ENCODE measurements at regions not wholly inside any gene's neighbourhood (a gene's known extent, or its start where the extent isn't known, plus 50 kb on each side); places are given as distances from the start of the nearest gene placed in this dataset.

DNA sequence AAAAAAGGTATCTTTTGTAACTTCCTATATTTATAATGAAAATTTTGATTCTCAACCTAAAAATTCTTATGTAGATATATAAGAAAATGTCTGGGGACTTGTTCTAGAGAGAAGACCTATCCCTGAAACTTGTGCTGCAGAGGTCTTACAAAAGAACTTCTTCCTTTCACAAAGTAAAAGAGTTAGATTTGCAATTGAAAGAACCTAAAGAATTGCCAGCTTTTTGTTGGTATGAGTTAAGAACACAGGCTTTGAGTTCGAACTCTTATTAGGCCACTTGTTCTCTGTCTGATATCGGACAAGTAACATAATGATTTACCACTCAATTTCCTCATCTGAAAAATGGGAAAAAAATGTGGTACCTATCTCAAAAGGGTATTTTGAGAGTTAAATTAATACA, 162.0 kb upstream of the LAMA2 start:
- TF ChIP-seq, protein P1, sequence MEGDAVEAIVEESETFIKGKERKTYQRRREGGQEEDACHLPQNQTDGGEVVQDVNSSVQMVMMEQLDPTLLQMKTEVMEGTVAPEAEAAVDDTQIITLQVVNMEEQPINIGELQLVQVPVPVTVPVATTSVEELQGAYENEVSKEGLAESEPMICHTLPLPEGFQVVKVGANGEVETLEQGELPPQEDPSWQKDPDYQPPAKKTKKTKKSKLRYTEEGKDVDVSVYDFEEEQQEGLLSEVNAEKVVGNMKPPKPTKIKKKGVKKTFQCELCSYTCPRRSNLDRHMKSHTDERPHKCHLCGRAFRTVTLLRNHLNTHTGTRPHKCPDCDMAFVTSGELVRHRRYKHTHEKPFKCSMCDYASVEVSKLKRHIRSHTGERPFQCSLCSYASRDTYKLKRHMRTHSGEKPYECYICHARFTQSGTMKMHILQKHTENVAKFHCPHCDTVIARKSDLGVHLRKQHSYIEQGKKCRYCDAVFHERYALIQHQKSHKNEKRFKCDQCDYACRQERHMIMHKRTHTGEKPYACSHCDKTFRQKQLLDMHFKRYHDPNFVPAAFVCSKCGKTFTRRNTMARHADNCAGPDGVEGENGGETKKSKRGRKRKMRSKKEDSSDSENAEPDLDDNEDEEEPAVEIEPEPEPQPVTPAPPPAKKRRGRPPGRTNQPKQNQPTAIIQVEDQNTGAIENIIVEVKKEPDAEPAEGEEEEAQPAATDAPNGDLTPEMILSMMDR (conservative IDR thresholded peaks at IDR 0.05; ENCODE audit: low read length), result no peak
- no peak for TF ChIP-seq EZH2phosphoT487 (IDR thresholded peaks at IDR 0.05; ENCODE audit: borderline replicate concordance, low read depth, low read length)
